Central memory CD8-positive, alpha-beta T cell (primary cell): ENCODE measurements at regions not wholly inside any gene's neighbourhood (a gene's known extent, or its start where the extent isn't known, plus 50 kb on each side); places are given as distances from the start of the nearest gene placed in this dataset.

Experiments used
- ATAC-seq: fragments of 150-1000 bp; cut with Tn5 transposase; replicated peaks from 2 replicates; pipeline ENCODE4 v1.10.0; 2022; ENCODE audit warnings: mild to moderate bottlenecking, moderate FRiP score, moderate number of reproducible peaks; ENCODE audit not compliant: poor library complexity, severe bottlenecking; ENCODE audit errors: extremely low read depth
- DNase-seq, 2 donors: peaks; one replicate each; pipeline ENCODE4 v3.0.0; 2021; ENCODE audit warnings: low spot score in 2 of 2
- H3K27ac Mint-ChIP-seq: one replicate; pipeline ENCODE4 v1.8.0; 2022; ENCODE audit warnings: low read depth, mild to moderate bottlenecking, moderate library complexity, mixed read lengths
- H3K27me3 Mint-ChIP-seq: one replicate; pipeline ENCODE4 v1.8.0; 2022; ENCODE audit warnings: mixed read lengths
- H3K36me3 Mint-ChIP-seq: one replicate; pipeline ENCODE4 v1.8.0; 2022; ENCODE audit warnings: mild to moderate bottlenecking, moderate library complexity, mixed read lengths; ENCODE audit not compliant: insufficient read depth
- H3K4me1 Mint-ChIP-seq: one replicate; pipeline ENCODE4 v1.8.0; 2022; ENCODE audit warnings: mixed read lengths
- H3K4me3 Mint-ChIP-seq: one replicate; pipeline ENCODE4 v1.8.0; 2022; ENCODE audit warnings: mild to moderate bottlenecking, moderate library complexity, mixed read lengths
- H3K9me3 Mint-ChIP-seq: one replicate; pipeline ENCODE4 v1.8.0; 2022; ENCODE audit warnings: mixed read lengths

DNA sequence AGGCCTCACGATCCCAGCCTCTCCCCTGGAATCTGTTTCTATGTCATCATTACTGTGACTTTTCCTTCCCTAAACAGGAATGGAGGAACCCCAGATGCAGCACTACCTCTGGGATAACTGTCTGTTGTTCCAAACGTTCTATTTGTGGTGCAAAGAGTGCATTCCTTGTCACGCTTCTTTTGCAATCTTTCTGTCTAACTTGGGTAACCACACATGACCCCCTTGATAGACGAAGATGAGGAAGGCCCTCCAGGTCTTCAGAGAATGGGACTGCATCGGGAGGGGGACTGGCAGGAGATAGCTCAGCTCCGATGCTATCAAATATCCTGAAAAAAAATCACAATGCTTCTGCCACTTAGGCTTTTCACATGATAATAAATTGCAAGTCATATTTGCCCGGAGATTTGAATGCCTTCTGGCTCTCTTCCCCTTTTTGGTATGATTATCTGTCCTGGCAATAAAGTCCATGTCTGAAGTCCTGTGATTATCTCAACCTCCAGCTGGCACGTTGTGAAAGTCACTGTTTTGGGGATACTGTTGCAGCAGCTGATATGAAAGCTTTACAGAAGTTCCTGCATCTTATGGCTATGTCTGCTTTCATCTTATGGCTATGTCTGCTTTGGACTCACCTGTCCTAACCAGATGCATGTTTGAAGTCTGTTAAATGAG, 148.7 kb upstream of the LMO4 start:
- ATAC-seq (peak; percentile 14), DNase-seq (no peak)
- no peaks in the 10 kb centered on the region for H3K36me3 Mint-ChIP-seq
- no peaks in the 10 kb centered on the region for H3K4me1 Mint-ChIP-seq
- peaks cover 53% of the 10 kb centered on the region for H3K27me3 Mint-ChIP-seq
- H3K27ac Mint-ChIP-seq = no peak overlapping the region
- H3K4me3 Mint-ChIP-seq = no peak overlapping the region
- no peaks in the 10 kb centered on the region for H3K9me3 Mint-ChIP-seq

DNA sequence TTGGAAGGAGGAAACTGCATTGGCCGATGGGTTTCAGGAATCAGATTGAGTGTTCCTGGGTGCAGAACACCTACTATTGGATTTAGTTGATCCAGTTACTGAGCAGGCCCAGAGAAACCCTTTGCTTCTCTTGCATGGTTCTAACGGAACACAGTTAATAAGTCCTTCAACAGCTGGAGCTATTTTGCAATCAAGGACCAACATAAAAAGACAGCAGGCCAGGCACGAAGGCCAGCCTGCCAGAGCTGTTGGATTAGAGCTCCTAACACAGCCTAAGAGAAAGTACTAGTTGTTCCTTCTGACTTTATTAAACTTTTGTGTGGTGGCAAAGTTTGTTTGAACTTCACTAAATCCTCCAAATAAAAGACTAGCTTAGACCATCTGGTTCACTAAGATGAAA, 148.0 kb upstream of the LMO4 start:
- Mint-ChIP-seq H3K9me3 (no peaks in the 10 kb centered on the region), H3K4me3 (no peak overlapping the region), H3K27ac (no peak overlapping the region), H3K27me3 (peaks cover 52% of the 10 kb centered on the region), H3K4me1 (no peaks in the 10 kb centered on the region), H3K36me3 (no peaks in the 10 kb centered on the region)
- DNase-seq = no peak
- ATAC-seq = no peak

DNA sequence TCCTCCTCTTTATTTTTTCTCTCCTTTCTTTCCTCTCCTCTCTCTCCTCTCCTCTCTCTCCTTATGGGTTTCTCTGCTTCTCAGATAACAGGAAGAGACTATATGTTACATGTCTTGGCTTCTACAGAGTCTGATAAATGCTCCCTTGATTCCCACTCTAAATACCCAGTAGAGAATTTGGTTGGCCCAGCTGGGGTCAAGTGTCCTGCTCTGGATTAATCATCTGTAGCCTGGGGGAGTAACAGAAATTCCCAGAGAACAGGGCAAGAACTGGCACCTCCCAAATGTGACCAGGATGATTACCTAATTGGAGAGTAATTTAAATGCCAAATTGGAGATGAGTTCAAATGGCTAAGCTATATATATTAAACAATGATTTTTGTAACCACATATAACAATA, 146.1 kb upstream of the LMO4 start:
- Mint-ChIP-seq H3K4me1 (no peaks in the 10 kb centered on the region), H3K9me3 (no peaks in the 10 kb centered on the region), H3K36me3 (no peaks in the 10 kb centered on the region), H3K27ac (no peak overlapping the region), H3K27me3 (peaks cover 52% of the 10 kb centered on the region), H3K4me3 (no peak overlapping the region)
- ATAC-seq (no peak), DNase-seq (no peak)

DNA sequence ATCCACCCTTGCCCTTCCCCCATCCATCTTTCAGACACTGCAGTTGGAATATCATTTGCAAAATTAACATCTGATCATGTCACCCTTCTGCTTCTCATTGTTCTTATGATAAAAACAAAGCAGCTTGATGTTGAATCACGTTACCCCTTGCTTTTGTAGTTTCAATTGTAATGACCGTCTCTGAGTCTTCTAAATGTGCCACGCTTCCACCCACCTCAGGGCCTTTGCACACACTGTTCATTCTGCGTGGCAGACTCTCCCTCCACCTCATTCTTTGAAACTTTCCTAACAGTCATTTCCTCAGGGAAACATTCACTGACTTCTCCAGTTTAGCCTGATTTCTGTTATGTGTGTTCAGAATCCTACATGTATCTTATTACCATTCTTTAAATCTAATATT, 143.6 kb upstream of the LMO4 start:
- H3K4me1 Mint-ChIP-seq = no peaks in the 10 kb centered on the region
- no peak overlapping the region for H3K27ac Mint-ChIP-seq
- no peaks in the 10 kb centered on the region for H3K9me3 Mint-ChIP-seq
- no peak overlapping the region for H3K4me3 Mint-ChIP-seq
- H3K36me3 Mint-ChIP-seq = no peaks in the 10 kb centered on the region
- H3K27me3 Mint-ChIP-seq = peaks cover 52% of the 10 kb centered on the region
- ATAC-seq (no peak), DNase-seq (no peak)

DNA sequence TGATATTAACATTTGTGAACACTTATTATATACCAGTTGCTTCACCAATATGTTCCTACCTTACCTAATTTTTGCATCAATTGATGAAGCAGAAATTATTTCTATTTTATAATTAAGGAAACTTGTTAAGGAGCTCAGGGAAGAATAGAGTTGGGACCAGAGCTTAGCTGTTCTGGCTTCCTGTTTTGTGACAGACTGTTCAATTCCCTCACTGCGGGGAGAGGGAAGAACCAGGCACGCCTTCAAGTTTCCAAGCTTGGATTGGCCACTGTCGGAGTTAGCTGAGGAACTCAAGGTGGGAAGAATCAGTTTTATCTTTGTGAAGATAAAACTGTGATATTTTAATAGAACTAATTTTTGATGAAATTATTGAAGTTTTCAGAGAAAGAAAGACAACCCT, 142.3 kb upstream of the LMO4 start:
- H3K4me3 Mint-ChIP-seq = no peak overlapping the region
- H3K4me1 Mint-ChIP-seq = no peaks in the 10 kb centered on the region
- H3K27me3 Mint-ChIP-seq = peaks cover 59% of the 10 kb centered on the region
- DNase-seq = no peak
- no peak for ATAC-seq
- no peaks in the 10 kb centered on the region for H3K36me3 Mint-ChIP-seq
- no peak overlapping the region for H3K27ac Mint-ChIP-seq
- H3K9me3 Mint-ChIP-seq = no peaks in the 10 kb centered on the region

DNA sequence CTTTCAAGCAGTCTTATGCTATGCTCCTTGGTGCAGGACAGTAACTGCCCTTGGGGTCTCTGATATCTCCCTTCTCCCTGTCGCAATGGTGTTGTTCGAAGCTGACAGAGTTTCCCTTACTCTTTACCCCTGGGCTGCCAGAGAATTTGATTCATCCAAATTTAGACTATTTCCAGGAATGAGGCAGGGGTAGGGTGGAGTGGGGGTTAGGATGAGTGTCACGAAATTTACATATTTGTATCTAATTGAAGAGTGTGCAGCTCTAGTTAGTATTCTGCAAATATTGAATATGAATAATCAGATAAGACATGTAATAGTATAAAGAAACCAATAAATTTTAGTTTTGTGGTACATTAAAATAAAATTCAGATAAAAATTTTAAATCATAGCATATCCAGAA, 140.0 kb upstream of the LMO4 start:
- Mint-ChIP-seq H3K27ac (no peak overlapping the region), H3K4me3 (no peak overlapping the region), H3K9me3 (no peaks in the 10 kb centered on the region), H3K36me3 (no peaks in the 10 kb centered on the region), H3K27me3 (peaks cover 52% of the 10 kb centered on the region), H3K4me1 (no peaks in the 10 kb centered on the region)
- DNase-seq = no peak
- ATAC-seq = no peak

DNA sequence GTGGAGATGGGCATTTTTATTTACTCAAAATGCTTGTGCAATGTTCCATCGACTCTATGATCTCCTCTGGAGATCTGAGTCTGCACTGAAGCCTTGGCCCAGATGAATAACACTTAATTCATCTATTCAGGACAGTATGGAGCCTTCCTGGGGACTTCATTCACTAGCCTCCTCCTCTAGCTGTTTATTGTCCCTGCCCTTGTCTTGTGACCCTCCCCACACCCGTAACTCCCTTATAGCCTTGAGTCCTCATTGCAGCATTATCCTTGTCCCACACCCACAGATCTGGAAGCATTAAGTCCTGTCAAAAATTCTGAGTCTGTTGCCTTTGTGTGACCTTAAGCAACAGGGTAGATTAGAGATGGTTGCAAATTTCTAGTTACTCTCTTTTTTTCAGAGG, 138.3 kb upstream of the LMO4 start:
- DNase-seq (no peak), ATAC-seq (no peak)
- Mint-ChIP-seq H3K36me3 (no peaks in the 10 kb centered on the region), H3K4me3 (no peak overlapping the region), H3K9me3 (peaks cover 11% of the 10 kb centered on the region), H3K27ac (no peak overlapping the region), H3K27me3 (peaks cover 42% of the 10 kb centered on the region), H3K4me1 (no peaks in the 10 kb centered on the region)

DNA sequence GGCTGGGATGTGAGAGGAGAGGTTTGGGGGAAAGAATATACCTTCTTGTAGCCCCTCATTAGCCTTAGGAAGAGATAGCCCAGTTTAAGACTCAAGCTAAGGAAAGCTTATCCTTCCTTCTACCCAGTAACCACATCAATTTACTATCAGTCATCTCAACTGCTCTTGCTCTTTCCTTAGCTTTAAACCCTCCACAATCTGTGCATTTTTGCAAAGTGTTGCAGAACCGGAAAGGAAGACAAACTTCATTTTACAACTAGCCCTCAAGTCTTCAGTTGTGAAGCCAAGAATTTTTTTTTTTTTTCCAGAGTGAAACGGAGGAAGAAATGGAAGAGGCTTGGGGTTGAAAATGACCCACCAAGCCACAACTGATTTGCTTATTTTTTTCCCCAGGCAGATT, 137.0 kb upstream of the LMO4 start:
- H3K9me3 Mint-ChIP-seq = peaks cover 11% of the 10 kb centered on the region
- no peak overlapping the region for H3K27ac Mint-ChIP-seq
- no peak overlapping the region for H3K4me3 Mint-ChIP-seq
- peaks cover 34% of the 10 kb centered on the region for H3K27me3 Mint-ChIP-seq
- DNase-seq (no peak), ATAC-seq (no peak)
- no peaks in the 10 kb centered on the region for H3K36me3 Mint-ChIP-seq
- H3K4me1 Mint-ChIP-seq = no peaks in the 10 kb centered on the region

DNA sequence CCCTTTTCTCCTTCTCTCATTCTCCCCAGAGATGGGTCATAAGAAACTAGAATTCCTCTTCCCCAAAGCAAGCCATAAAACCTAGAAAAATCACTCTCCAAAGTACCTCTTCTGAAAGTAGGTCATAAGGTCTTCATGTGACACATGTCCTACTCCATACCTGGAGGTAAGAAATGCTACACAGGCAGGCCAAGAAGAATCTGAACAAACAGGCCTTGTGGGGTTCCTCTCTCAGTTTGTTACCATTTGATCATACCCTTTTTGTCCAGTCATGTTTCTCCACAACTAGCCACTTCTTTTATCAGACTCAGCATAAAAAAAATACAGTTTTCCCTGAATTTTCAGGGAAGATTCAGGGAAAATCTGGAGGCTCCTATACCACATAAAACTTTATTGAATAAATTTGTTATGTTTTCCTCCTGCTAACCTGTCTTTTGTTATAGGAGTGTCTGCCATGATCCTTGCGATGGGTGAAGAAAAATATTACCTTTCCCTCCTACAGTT, 134.4 kb upstream of the LMO4 start:
- Mint-ChIP-seq H3K27me3 (peaks cover 29% of the 10 kb centered on the region), H3K4me3 (no peak overlapping the region)
- no peak for ATAC-seq

DNA sequence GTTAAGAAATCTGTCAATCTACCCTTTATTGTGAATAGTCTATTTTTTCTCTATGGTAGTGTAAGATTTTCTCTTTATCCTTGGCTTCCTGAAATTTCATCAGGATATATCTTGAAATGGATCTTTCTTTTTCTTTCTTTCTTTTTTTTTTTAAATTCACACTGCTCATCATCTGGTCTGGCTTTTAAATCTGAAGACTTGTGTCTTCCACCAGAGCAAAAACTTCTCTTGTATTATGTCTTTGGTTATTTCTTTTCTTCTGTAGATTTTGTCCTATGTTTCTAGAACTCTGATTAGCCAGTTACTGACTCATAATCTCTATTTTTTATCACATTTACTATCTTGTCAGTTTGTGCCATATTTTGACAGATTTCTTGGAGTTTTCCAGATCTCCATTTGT, 133.8 kb upstream of the LMO4 start:
- H3K36me3 Mint-ChIP-seq = no peaks in the 10 kb centered on the region
- peaks cover 34% of the 10 kb centered on the region for H3K27me3 Mint-ChIP-seq
- no peak overlapping the region for H3K4me3 Mint-ChIP-seq
- ATAC-seq (no peak), DNase-seq (no peak)
- H3K4me1 Mint-ChIP-seq = no peaks in the 10 kb centered on the region
- H3K27ac Mint-ChIP-seq = no peak overlapping the region
- peaks cover 11% of the 10 kb centered on the region for H3K9me3 Mint-ChIP-seq

More for the DNA sequence above, 134.4 kb upstream of the LMO4 start:
- no peak for DNase-seq
- H3K27ac Mint-ChIP-seq = no peak overlapping the region
- peaks cover 11% of the 10 kb centered on the region for H3K9me3 Mint-ChIP-seq
- H3K36me3 Mint-ChIP-seq = no peaks in the 10 kb centered on the region
- H3K4me1 Mint-ChIP-seq = no peaks in the 10 kb centered on the region

DNA sequence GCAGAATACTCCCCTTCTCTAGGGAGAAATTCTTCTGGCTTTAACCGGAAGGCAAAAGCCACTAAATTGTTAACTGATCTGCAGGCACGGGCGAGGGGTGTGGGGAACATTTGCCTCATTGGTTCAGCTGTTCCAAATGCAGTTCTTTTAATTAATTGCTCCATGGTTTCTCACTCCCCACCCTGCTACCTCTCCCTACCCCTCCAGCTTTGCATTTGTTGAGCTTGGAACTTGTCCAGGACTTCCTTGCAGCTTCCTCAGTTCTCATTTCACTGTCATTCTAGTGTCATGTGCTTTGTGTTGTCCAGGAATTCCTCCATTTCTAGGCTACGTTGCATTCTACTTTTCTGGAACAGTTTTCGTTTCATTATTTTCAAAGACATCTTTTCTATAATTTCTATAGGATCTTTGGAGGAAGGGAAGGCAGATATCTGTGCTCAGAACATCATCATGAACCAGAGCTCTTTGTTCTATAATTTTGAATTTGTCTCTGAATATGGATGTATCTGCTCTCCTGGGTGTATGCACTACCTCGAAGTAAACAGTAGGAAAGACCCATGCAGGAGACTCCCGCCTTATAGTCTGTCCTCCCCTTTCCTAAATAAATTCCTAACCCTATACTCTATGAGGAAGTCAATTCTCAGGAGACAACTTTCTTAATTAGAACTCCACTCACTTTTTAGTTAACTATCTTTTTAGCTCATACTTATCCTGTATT, 132.4 kb upstream of the LMO4 start:
- Mint-ChIP-seq H3K4me3 (no peak overlapping the region), H3K36me3 (no peaks in the 10 kb centered on the region), H3K4me1 (no peaks in the 10 kb centered on the region), H3K9me3 (peaks cover 11% of the 10 kb centered on the region), H3K27ac (no peak overlapping the region), H3K27me3 (peaks cover 39% of the 10 kb centered on the region)
- ATAC-seq = no peak
- DNase-seq = no peak

DNA sequence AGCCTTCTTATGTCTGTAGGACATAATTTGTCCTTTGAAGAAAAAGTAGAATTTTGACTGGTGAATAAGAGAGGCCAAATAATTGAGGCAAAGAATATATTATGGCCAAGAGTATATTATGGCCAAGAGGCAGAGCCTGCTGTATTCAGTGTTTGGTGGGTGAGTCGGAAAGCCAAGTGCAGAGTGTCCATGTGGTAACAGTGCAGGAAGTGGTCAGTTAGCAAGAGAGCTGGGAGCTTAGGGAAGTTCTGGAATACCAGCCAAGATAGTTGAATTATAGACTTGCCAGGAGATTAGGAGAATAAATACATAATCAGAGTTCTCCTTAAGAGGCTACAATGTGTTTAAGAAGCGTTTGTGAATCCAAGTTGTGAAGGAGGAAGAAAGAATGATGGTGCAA, 131.5 kb upstream of the LMO4 start:
- ATAC-seq = no peak
- peaks cover 2% of the 10 kb centered on the region for H3K36me3 Mint-ChIP-seq
- no peak for DNase-seq

DNA sequence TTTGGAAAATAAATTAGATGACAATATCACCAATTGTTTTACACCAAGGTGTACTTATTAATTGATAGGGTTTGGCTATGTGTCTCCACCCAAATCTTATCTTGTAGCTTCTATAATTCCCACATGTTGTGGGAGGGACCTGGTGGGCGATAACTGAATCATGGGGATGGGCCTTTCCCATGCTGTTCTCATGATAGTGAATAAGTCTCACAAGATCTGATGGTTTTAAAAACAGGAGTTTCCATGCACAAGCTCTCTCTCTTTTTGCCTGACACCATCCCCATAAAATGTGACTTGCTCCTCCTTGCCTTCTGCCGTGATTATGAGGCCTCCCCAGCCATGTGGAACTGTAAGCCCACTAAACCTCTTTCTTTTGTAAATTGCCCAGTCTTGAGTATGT, 131.0 kb upstream of the LMO4 start:
- DNase-seq = no peak
- no peak for ATAC-seq
- peaks cover 43% of the 10 kb centered on the region for H3K27me3 Mint-ChIP-seq
- H3K9me3 Mint-ChIP-seq = peaks cover 11% of the 10 kb centered on the region
- H3K27ac Mint-ChIP-seq = no peak overlapping the region
- no peak overlapping the region for H3K4me3 Mint-ChIP-seq
- H3K36me3 Mint-ChIP-seq = peaks cover 2% of the 10 kb centered on the region
- H3K4me1 Mint-ChIP-seq = no peaks in the 10 kb centered on the region

More for the DNA sequence above, 131.5 kb upstream of the LMO4 start:
- Mint-ChIP-seq H3K27ac (no peak overlapping the region), H3K9me3 (peaks cover 11% of the 10 kb centered on the region), H3K27me3 (peaks cover 39% of the 10 kb centered on the region), H3K4me3 (no peak overlapping the region), H3K4me1 (no peaks in the 10 kb centered on the region)
